ENCODE measurements at regions not wholly inside any gene's neighbourhood (a gene's known extent, or its start where the extent isn't known, plus 50 kb on each side); places are given as distances from the start of the nearest gene placed in this dataset.

- Histone ChIP-seq H3K9me3 (ENCODE audit: severe bottlenecking) (no peaks in the 10 kb centered on the region), H3K4me3 (ENCODE audit: low read depth, low read length) (no peak overlapping the region), H3K27me3 (ENCODE audit: insufficient read depth, low read depth, severe bottlenecking) (no peaks in the 10 kb centered on the region), H3K27ac (no peak overlapping the region), H3K36me3 (no peaks in the 10 kb centered on the region)
- no peak for TF ChIP-seq CTCF (IDR thresholded peaks at IDR 0.05; ENCODE audit: low read depth, low read length)
- no peak for DNase-seq
Measured at GRCh38 chr4:95758001-95758400, 81.9 kb upstream of the PDHA2 start.

- no peaks in the 10 kb centered on the region for H3K27me3 ChIP-seq (ENCODE audit: insufficient read depth, low read depth, severe bottlenecking)
- no peaks in the 10 kb centered on the region for H3K9me3 ChIP-seq (ENCODE audit: severe bottlenecking)
- no peak overlapping the region for H3K27ac ChIP-seq
- no peak for DNase-seq
- no peaks in the 10 kb centered on the region for H3K36me3 ChIP-seq
- no peak overlapping the region for H3K4me3 ChIP-seq (ENCODE audit: low read depth, low read length)
- no peak for TF ChIP-seq CTCF (IDR thresholded peaks at IDR 0.05; ENCODE audit: low read depth, low read length)
Measured at GRCh38 chr4:95754667-95755066, 85.2 kb upstream of the PDHA2 start.

- H3K36me3 ChIP-seq, result no peaks in the 10 kb centered on the region
- DNase-seq, result no peak
Measured at GRCh38 chr4:95749204-95749603, 90.7 kb upstream of the PDHA2 start.

GRCh38 chr4:95742872-95743271 lies 97.0 kb upstream of the PDHA2 start:
- no peaks in the 10 kb centered on the region for H3K27me3 ChIP-seq (ENCODE audit: insufficient read depth, low read depth, severe bottlenecking)
- no peaks in the 10 kb centered on the region for H3K9me3 ChIP-seq (ENCODE audit: severe bottlenecking)
- H3K36me3 ChIP-seq, result no peaks in the 10 kb centered on the region
- DNase-seq, result no peak
- no peak overlapping the region for H3K4me3 ChIP-seq (ENCODE audit: low read depth, low read length)
- no peak overlapping the region for H3K27ac ChIP-seq
- TF ChIP-seq CTCF (IDR thresholded peaks at IDR 0.05; ENCODE audit: low read depth, low read length), result no peak

More at GRCh38 chr4:95749204-95749603, 90.7 kb upstream of the PDHA2 start:
- H3K27ac ChIP-seq, result no peak overlapping the region
- TF ChIP-seq CTCF (IDR thresholded peaks at IDR 0.05; ENCODE audit: low read depth, low read length), result no peak
- no peaks in the 10 kb centered on the region for H3K9me3 ChIP-seq (ENCODE audit: severe bottlenecking)
- no peak overlapping the region for H3K4me3 ChIP-seq (ENCODE audit: low read depth, low read length)
- no peaks in the 10 kb centered on the region for H3K27me3 ChIP-seq (ENCODE audit: insufficient read depth, low read depth, severe bottlenecking)

GRCh38 chr4:95742179-95742578 lies 97.7 kb upstream of the PDHA2 start:
- H3K27ac ChIP-seq, result no peak overlapping the region
- no peaks in the 10 kb centered on the region for H3K27me3 ChIP-seq (ENCODE audit: insufficient read depth, low read depth, severe bottlenecking)
- no peak for DNase-seq
- no peak overlapping the region for H3K4me3 ChIP-seq (ENCODE audit: low read depth, low read length)
- no peaks in the 10 kb centered on the region for H3K9me3 ChIP-seq (ENCODE audit: severe bottlenecking)
- H3K36me3 ChIP-seq, result no peaks in the 10 kb centered on the region
- TF ChIP-seq CTCF (IDR thresholded peaks at IDR 0.05; ENCODE audit: low read depth, low read length), result no peak

- no peak for TF ChIP-seq CTCF (IDR thresholded peaks at IDR 0.05; ENCODE audit: low read depth, low read length)
- H3K27ac ChIP-seq, result no peak overlapping the region
- no peak for DNase-seq
Measured at GRCh38 chr4:95732061-95732460, 107.8 kb upstream of the PDHA2 start.

More at GRCh38 chr4:95732061-95732460, 107.8 kb upstream of the PDHA2 start:
- no peaks in the 10 kb centered on the region for H3K9me3 ChIP-seq (ENCODE audit: severe bottlenecking)
- H3K27me3 ChIP-seq (ENCODE audit: insufficient read depth, low read depth, severe bottlenecking), result no peaks in the 10 kb centered on the region
- H3K4me3 ChIP-seq (ENCODE audit: low read depth, low read length), result no peak overlapping the region
- no peaks in the 10 kb centered on the region for H3K36me3 ChIP-seq

Measured in WERI-Rb-1 (cell line).